A549 (cell line): ENCODE measurements at regions not wholly inside any gene's neighbourhood (a gene's known extent, or its start where the extent isn't known, plus 50 kb on each side); places are given as distances from the start of the nearest gene placed in this dataset.

ENCODE experiments used
- BCL3 ChIP-seq: fragments of >200 bp; sonication (Bioruptor Twin); formaldehyde crosslinking; IDR thresholded peaks from 3 replicates; pipeline ENCODE4 v1.6.1; 2016
- CHD2 ChIP-seq: fragments of 150-350 bp; IDR thresholded peaks from 2 replicates; pipeline ENCODE4 v1.6.1; 2014; ENCODE audit warnings: low read length; ENCODE audit not compliant: partially characterized antibody
- CTCF ChIP-seq: fragments of >200 bp; sonication (Bioruptor Twin); formaldehyde crosslinking; IDR thresholded peaks from 3 replicates; pipeline ENCODE4 v1.5.1; 2016
- HOXA7 ChIP-seq: fragments of 250-450 bp; sonication (Bioruptor Pico); IDR thresholded peaks from 2 replicates; pipeline ENCODE4 v1.5.0; 2020; ENCODE audit warnings: mild to moderate bottlenecking, moderate library complexity
- ZSCAN20 ChIP-seq: fragments of 250-450 bp; sonication (Bioruptor Pico); IDR thresholded peaks from 2 replicates; pipeline ENCODE4 v1.8.0; 2022; ENCODE audit warnings: mild to moderate bottlenecking, moderate library complexity

- TF ChIP-seq CHD2 (no peak), BCL3 (no peak), ZSCAN20 (CRISPR knock-in tag) (no peak), CTCF (no peak), HOXA7 (CRISPR knock-in tag) (no peak)
These were observed 418.3 kb upstream of the DDX18 start for GRCh38 chr2:117396161-117396560.
